ENCODE measurements at regions not wholly inside any gene's neighbourhood (a gene's known extent, or its start where the extent isn't known, plus 50 kb on each side); places are given as distances from the start of the nearest gene placed in this dataset.

- no peak overlapping the region for H3K4me3 ChIP-seq (ENCODE audit: low read depth, low read length)
- no peak for DNase-seq (ENCODE audit: low read depth)
These were observed 107.5 kb downstream of the CYSLTR2 start for GRCh38 chr13:48761256-48761655.

DNA sequence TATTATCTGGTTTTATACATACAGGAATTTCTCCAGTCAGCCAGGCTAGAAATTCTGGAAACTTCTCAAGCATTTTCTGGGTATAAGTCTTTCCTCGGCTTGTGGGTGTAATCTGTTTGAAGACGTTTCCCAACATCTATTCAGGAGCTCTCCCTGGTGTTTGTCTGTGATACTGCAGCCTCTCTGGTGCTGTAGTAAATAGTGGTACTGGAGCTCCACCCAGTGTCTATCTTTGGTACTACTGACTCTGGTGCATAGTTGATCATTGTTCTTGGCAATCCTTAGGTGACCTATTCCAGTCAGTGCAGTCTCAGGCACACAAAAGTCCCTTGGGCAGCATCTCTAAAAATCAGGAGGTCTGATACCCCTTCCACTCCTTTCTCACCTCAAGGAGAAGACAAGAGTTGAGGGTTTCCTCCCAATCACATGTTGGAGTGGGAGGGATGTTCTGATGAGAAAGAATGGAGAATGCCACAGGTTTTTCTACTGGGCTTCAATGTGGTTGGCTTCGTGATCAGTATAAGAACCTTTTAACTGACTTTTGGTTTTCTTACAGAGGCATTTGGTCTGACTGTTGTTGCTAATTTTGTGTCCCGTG lies 115.5 kb downstream of the CYSLTR2 start:
- peak; percentile 67 for DNase-seq (ENCODE audit: low read depth)
- H3K4me3 ChIP-seq (ENCODE audit: low read depth, low read length): no peak overlapping the region

DNA sequence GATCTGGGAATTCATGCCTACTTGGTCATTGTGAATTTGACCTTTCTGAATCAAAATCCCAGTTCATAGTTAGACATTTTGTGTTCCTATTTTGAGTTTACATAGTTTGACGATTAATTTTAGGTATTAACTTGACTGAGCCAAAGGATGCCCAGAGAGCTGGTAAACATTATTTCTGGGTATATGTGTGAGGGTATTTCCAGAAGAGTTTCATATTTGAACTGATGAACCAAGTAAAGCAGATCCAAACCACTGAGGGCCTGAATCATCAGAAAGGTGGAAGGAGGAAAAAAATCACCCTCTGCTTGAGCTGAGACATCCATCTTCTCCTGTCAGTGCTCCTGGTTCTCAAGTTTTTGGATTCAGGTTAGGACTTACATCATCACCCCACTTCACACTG lies 116.6 kb downstream of the CYSLTR2 start:
- DNase-seq (ENCODE audit: low read depth): no peak
- H3K4me3 ChIP-seq (ENCODE audit: low read depth, low read length): no peak overlapping the region

DNA sequence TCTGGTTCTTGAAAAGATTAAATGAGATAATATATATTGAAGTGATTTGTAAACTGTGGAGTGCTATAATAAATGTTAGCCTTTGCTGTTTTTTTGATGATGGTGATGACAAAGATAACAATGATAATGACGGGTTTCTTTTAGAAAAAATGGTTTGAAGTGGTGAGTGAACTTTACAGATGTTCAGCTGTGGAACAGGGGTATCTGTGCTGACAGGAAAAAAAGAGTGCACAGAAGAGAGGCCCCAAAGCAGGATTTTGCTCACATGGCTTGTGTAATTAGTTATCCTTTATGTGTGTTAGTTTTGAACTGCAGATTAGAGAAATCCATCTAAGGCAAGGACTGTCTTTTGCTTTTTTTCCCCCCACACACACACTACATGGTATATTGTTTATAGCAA lies 119.2 kb downstream of the CYSLTR2 start:
- H3K4me3 ChIP-seq (ENCODE audit: low read depth, low read length): no peak overlapping the region
- DNase-seq (ENCODE audit: low read depth): no peak

DNA sequence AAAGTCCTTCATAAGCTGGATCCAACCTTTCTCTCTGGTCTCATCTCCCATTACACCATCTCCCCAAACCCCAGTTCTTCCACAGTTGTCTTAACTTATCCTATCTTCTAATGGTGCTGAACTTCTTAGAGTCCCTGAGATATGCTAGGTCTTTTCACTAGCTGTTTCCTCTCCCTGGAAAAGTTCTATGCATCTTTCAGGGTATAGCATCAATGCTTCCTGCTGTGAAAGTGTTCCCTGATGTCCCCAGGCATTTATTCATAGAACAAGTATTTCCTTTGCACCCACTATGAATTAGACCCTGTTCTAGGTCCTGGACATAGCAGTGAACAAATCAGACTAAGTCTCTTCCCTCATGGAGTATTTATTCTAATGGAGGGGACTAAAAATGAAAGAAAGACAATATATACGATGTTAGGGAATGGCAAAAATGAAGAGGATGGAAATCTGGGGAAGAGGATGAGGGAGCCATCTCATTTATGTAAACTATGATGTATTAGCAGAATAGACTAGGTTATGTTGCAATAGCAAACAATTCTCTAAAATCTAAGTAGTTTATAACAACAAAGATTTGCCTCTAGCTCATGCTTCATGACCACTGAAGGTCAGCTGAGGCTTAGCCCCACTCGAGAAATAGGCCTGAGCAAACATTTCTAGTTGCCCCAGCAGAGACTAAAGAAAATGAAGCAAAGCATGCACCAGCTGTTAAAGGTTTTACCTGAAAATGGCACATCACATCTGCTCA lies 120.0 kb downstream of the CYSLTR2 start:
- DNase-seq (ENCODE audit: low read depth): no peak
- H3K4me3 ChIP-seq (ENCODE audit: low read depth, low read length): no peak overlapping the region

- no peak for DNase-seq (ENCODE audit: low read depth)
- H3K4me3 ChIP-seq (ENCODE audit: low read depth, low read length): no peak overlapping the region
These were observed 121.6 kb downstream of the CYSLTR2 start for GRCh38 chr13:48775285-48775684.

DNA sequence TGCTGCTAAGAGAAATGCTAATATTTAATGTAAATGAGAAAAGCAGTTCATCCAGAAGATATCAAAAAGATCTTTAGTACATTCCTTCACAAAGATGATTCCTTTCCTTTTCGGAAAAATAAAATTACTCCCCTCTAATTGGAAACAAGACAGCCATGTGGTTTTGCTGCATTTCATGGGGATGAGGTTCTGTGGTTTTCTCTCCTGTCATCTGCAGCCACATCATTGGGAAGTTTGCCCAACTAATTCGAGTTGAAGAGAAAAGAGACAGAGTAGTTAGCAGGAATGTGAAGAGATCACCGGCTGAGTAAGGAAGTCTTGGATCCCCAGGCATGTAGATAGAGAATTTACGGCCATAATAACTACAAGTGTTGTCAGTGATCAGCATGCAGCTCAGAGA lies 122.1 kb downstream of the CYSLTR2 start:
- H3K4me3 ChIP-seq (ENCODE audit: low read depth, low read length): no peak overlapping the region
- DNase-seq (ENCODE audit: low read depth): peak; percentile 96

- H3K4me3 ChIP-seq (ENCODE audit: low read depth, low read length): no peak overlapping the region
- DNase-seq (ENCODE audit: low read depth): no peak
These were observed 122.7 kb downstream of the CYSLTR2 start for GRCh38 chr13:48776401-48776800.

DNA sequence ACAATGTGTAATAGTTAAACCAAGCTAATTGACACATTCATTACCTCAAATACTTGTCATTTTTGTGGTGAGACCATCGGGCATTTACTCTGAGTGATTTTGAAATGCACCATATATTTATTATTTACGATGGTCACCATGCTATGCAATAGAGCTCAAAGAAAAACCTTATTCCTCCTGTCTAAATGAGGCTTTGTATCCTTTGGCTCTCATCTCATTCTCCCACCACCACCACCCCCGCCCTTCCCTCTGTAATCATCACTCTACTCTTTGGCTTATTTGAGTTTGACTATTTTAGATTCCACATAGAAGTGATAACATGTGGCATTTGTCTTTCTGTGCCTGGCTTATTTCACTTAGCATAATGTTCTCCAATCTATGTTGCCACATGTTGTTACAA lies 124.9 kb downstream of the CYSLTR2 start:
- DNase-seq (ENCODE audit: low read depth): no peak
- H3K4me3 ChIP-seq (ENCODE audit: low read depth, low read length): no peak overlapping the region

- no peak overlapping the region for H3K4me3 ChIP-seq (ENCODE audit: low read depth, low read length)
- no peak for DNase-seq (ENCODE audit: low read depth)
These were observed 127.1 kb downstream of the CYSLTR2 start for GRCh38 chr13:48780713-48781341.

GRCh38 chr13:48782429-48782840 lies 128.7 kb downstream of the CYSLTR2 start:
- no peak for DNase-seq (ENCODE audit: low read depth)
- no peak overlapping the region for H3K4me3 ChIP-seq (ENCODE audit: low read depth, low read length)

GRCh38 chr13:48783181-48783630 lies 129.5 kb downstream of the CYSLTR2 start:
- peak; percentile 99 for DNase-seq (ENCODE audit: low read depth)

GRCh38 chr13:48783695-48784230 lies 130.0 kb downstream of the CYSLTR2 start:
- DNase-seq (ENCODE audit: low read depth): no peak
- H3K4me3 ChIP-seq (ENCODE audit: low read depth, low read length): no peak overlapping the region

More at GRCh38 chr13:48783181-48783630, 129.5 kb downstream of the CYSLTR2 start:
- H3K4me3 ChIP-seq (ENCODE audit: low read depth, low read length): no peak overlapping the region

GRCh38 chr13:48784916-48785548 lies 131.3 kb downstream of the CYSLTR2 start:
- DNase-seq (ENCODE audit: low read depth): no peak
- no peak overlapping the region for H3K4me3 ChIP-seq (ENCODE audit: low read depth, low read length)

DNA sequence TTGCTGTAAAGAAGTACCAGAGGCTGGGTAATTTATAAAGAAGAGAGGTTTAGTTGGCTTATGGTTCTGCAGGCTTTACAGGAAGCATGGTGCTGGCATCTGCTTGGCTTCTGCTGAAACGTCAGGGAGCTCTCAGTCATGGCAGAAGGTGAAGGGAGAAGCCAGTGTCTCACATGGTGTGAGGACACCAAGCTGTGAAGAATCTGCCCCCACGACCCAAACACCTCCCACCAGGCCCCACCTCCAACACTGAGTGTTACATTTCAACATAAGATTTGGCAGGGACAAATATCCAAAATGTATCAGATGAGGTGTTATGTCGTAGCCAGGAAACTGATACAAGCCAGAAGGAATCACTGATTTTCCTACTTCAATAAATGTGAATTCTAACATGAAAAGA lies 136.5 kb downstream of the CYSLTR2 start:
- no peak overlapping the region for H3K4me3 ChIP-seq (ENCODE audit: low read depth, low read length)
- DNase-seq (ENCODE audit: low read depth): no peak

DNA sequence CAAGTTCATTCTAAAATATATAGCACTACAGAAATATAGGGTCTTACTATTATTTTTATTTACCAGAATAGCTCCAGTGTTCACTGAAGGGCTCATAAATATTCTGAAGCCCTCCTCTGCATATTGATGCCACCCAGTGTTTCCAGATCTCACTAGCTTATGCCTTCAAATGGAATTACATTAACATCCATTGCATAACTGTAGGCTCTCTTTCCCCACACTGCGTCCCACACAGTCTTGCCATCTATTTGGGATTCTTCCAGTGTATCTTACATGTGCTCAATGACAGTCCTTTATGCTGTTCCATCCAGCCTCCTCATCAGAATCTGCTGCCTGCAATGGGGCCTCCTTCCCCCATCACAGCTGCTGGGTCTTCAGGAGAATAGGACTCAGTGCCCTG lies 137.2 kb downstream of the CYSLTR2 start:
- no peak for DNase-seq (ENCODE audit: low read depth)
- H3K4me3 ChIP-seq (ENCODE audit: low read depth, low read length): no peak overlapping the region

GRCh38 chr13:48797127-48797526 lies 143.4 kb downstream of the CYSLTR2 start:
- H3K4me3 ChIP-seq (ENCODE audit: low read depth, low read length): no peak overlapping the region
- no peak for DNase-seq (ENCODE audit: low read depth)

- no peak overlapping the region for H3K4me3 ChIP-seq (ENCODE audit: low read depth, low read length)
- no peak for DNase-seq (ENCODE audit: low read depth)
These were observed 144.0 kb downstream of the CYSLTR2 start for GRCh38 chr13:48797761-48798160.

GRCh38 chr13:48798180-48798579 lies 144.5 kb downstream of the CYSLTR2 start:
- no peak for DNase-seq (ENCODE audit: low read depth)
- no peak overlapping the region for H3K4me3 ChIP-seq (ENCODE audit: low read depth, low read length)

- no peak overlapping the region for H3K4me3 ChIP-seq (ENCODE audit: low read depth, low read length)
- peak; percentile 68 for DNase-seq (ENCODE audit: low read depth)
These were observed 147.5 kb downstream of the CYSLTR2 start for GRCh38 chr13:48801255-48801654.

Measured in skeletal muscle cell (primary cell).